ENCODE measurements at regions not wholly inside any gene's neighbourhood (a gene's known extent, or its start where the extent isn't known, plus 50 kb on each side); places are given as distances from the start of the nearest gene placed in this dataset.
"Not testable (repeated sequence)": the region's sequence is repeated elsewhere in the genome, so short reads cannot be mapped to it uniquely, and the experiment has no call there.

DNA sequence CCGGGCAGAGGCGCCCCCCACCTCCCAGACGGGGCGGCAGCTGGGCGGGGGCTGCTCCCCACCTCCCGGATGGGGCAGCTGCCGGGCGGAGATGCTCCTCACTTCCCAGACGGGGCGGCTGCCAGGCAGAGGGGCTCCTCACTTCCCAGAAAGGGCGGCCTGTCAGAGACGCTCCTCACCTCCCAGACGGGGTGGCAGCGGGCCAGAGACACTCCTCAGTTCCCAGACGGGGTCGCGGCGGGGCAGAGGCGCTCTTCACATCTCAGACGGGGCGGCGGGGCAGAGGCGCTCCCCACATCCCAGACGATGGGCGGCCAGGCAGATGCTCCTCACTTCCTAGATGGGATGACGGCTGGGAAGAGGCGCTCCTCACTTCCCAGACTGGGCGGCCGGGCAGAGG lies 1337.9 kb downstream of the BRINP3 start:
- not testable (repeated sequence) for TF ChIP-seq EZH2 (IDR thresholded peaks at IDR 0.05; ENCODE audit: insufficient read depth, poor library complexity, severe bottlenecking); EZH2phosphoT487 (IDR thresholded peaks at IDR 0.05; ENCODE audit: insufficient read depth, low read depth)
